ENCODE measurements at regions not wholly inside any gene's neighbourhood (a gene's known extent, or its start where the extent isn't known, plus 50 kb on each side); places are given as distances from the start of the nearest gene placed in this dataset.

DNA sequence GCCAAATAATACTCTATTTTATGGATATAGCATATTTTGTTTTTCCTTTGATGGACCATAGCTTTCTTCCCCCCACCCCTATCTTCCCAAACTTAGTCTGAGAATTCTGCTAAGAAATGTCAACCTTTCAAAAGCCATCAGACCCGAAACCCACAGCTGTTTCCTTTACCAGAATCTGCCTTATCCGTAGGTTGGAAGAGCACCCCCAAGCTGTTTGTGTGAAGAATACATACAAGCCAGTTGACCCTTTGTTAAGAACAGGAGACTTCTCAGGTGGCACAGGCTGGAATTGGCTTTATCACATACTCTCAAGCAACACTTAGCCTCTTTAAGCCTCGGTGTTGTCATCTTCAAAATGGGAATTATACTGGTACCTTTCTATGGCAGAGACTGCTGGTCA, 135.1 kb downstream of the ACTR3 start:
- 75% methylated on average over 3 of the region's 3 CpGs for WGBS (ENCODE audit: insufficient coverage)
- H3K36me3 Mint-ChIP-seq, result no peaks in the 10 kb centered on the region
- peaks cover 8 to 20% of the 10 kb centered on the region in 2 donors for H3K27me3 Mint-ChIP-seq (ENCODE audit: low read depth in 2 of 2)
- no peaks in the 10 kb centered on the region for H3K4me1 ChIP-seq (ENCODE audit: control insufficient read depth, insufficient read depth, low read length)
- DNase-seq, result no peak
- no peak overlapping the region for H3K27ac Mint-ChIP-seq
- TF ChIP-seq, protein P1, sequence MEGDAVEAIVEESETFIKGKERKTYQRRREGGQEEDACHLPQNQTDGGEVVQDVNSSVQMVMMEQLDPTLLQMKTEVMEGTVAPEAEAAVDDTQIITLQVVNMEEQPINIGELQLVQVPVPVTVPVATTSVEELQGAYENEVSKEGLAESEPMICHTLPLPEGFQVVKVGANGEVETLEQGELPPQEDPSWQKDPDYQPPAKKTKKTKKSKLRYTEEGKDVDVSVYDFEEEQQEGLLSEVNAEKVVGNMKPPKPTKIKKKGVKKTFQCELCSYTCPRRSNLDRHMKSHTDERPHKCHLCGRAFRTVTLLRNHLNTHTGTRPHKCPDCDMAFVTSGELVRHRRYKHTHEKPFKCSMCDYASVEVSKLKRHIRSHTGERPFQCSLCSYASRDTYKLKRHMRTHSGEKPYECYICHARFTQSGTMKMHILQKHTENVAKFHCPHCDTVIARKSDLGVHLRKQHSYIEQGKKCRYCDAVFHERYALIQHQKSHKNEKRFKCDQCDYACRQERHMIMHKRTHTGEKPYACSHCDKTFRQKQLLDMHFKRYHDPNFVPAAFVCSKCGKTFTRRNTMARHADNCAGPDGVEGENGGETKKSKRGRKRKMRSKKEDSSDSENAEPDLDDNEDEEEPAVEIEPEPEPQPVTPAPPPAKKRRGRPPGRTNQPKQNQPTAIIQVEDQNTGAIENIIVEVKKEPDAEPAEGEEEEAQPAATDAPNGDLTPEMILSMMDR (IDR thresholded peaks at IDR 0.05), result no peak
- ATAC-seq, result no peak
- peaks cover 2% of the 10 kb centered on the region for H3K9me3 ChIP-seq (ENCODE audit: control insufficient read depth, insufficient read depth, low read length)
- H3K9me3 Mint-ChIP-seq, result no peaks in the 10 kb centered on the region
- no peaks in the 10 kb centered on the region for H3K36me3 ChIP-seq (ENCODE audit: control insufficient read depth, insufficient read depth, low read length)
- intact Hi-C loops (cut with micrococcal nuclease), result no loop called here
- H3K4me3 Mint-ChIP-seq, result no peak overlapping the region
- H3K27me3 ChIP-seq (ENCODE audit: control insufficient read depth, insufficient read depth, low read length), result no peaks in the 10 kb centered on the region
- H3K4me3 ChIP-seq (ENCODE audit: low read length), result no peak overlapping the region
- H3K27ac ChIP-seq (ENCODE audit: low read length), result no peak overlapping the region
- no peaks in the 10 kb centered on the region for H3K4me1 Mint-ChIP-seq

DNA sequence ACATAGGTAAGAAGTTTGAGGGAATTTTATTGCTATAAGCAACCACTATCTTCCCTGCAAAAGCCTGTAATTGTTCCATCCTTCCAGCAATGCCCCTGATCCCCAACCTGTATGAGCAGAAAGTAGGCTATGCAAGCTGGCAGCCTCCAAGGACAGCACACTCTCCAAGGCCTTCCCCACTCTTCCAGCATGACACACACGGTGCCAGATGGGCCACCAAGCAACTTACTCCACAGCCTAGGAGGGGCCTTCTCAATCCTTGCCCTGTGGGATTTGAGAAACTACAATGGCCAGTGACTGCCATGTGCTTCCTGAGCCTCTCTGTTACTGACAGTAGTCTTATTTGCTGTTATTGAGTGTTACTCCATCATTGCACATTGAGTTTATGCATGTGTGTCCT, 137.5 kb downstream of the ACTR3 start:
- no peaks in the 10 kb centered on the region for H3K27me3 ChIP-seq (ENCODE audit: control insufficient read depth, insufficient read depth, low read length)
- H3K4me1 Mint-ChIP-seq, result no peaks in the 10 kb centered on the region
- 60% methylated on average over 1 of the region's 1 CpG for WGBS (ENCODE audit: insufficient coverage)
- TF ChIP-seq, protein P1 (IDR thresholded peaks at IDR 0.05), result no peak
- intact Hi-C loops (cut with micrococcal nuclease), result no loop called here
- DNase-seq (no peak), ATAC-seq (peak in 1 of 3 donors; percentile 43)
- no peak overlapping the region for H3K27ac ChIP-seq (ENCODE audit: low read length)
- H3K4me3 Mint-ChIP-seq, result no peak overlapping the region
- H3K36me3 ChIP-seq (ENCODE audit: control insufficient read depth, insufficient read depth, low read length), result no peaks in the 10 kb centered on the region
- H3K27me3 Mint-ChIP-seq (ENCODE audit: low read depth in 2 of 2), result peaks cover 5 to 13% of the 10 kb centered on the region in 2 donors
- no peak overlapping the region for H3K4me3 ChIP-seq (ENCODE audit: low read length)
- no peak overlapping the region for H3K27ac Mint-ChIP-seq
- H3K9me3 Mint-ChIP-seq, result no peaks in the 10 kb centered on the region
- H3K9me3 ChIP-seq (ENCODE audit: control insufficient read depth, insufficient read depth, low read length), result peaks cover 2% of the 10 kb centered on the region
- no peaks in the 10 kb centered on the region for H3K4me1 ChIP-seq (ENCODE audit: control insufficient read depth, insufficient read depth, low read length)
- H3K36me3 Mint-ChIP-seq, result no peaks in the 10 kb centered on the region

DNA sequence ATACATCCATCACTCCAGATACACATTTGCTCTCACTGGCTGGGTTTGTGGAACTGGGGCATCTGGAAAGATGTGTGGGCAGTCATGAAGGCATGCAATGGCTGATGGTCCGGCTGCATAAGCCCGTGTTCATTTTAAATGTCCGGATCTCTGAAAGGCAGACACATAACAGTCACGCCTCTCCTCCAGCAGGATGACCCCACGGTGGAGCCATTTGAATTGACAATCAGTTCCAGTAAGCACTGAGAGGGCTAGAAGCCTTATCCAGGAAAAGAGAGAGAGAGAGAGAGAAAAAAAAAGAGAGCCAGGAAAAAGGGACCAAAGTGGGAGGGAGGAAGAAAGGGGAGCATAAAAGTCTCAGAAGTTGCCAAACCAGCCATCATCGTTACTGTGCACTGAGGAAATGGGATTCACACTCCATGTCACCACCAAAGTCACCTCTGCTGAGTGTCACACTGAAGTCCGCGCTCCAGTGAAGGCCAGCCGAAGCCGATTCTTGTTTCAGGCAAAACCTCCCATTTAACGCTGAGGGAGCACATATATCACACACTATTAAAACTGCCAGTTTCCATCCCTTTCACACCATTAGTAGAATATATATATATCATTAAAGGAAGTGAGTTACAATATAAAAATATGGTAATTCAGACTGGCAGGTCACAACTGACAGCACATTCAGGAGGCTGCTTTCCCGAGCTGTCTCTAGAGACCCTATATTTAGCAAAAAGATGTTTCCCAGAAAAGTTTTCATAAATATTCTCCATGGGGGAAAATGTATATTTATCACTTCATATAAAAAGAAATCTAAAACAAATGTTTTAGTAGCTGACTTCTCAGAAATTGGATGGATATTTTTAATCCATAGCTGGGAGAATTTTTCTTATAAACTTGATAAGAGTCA, 142.0 kb downstream of the ACTR3 start:
- no peak overlapping the region for H3K27ac Mint-ChIP-seq
- TF ChIP-seq, protein P1 (IDR thresholded peaks at IDR 0.05), result no peak
- H3K36me3 Mint-ChIP-seq, result no peaks in the 10 kb centered on the region
- no peaks in the 10 kb centered on the region for H3K27me3 ChIP-seq (ENCODE audit: control insufficient read depth, insufficient read depth, low read length)
- no peaks in the 10 kb centered on the region for H3K9me3 Mint-ChIP-seq
- peaks cover 2% of the 10 kb centered on the region for H3K9me3 ChIP-seq (ENCODE audit: control insufficient read depth, insufficient read depth, low read length)
- no peaks in the 10 kb centered on the region for H3K36me3 ChIP-seq (ENCODE audit: control insufficient read depth, insufficient read depth, low read length)
- H3K4me1 Mint-ChIP-seq, result no peaks in the 10 kb centered on the region
- no peak overlapping the region for H3K4me3 ChIP-seq (ENCODE audit: low read length)
- DNase-seq (no peak), ATAC-seq (no peak)
- intact Hi-C loops (cut with micrococcal nuclease), result no loop called here
- H3K27me3 Mint-ChIP-seq (ENCODE audit: low read depth in 2 of 2), result peaks cover 21 to 25% of the 10 kb centered on the region in 2 donors
- no peak overlapping the region for H3K27ac ChIP-seq (ENCODE audit: low read length)
- H3K4me3 Mint-ChIP-seq, result no peak overlapping the region
- H3K4me1 ChIP-seq (ENCODE audit: control insufficient read depth, insufficient read depth, low read length), result no peaks in the 10 kb centered on the region
- WGBS (ENCODE audit: insufficient coverage), result 87% methylated on average over 10 of the region's 12 CpGs

Data from natural killer cell (primary cell).